ENCODE measurements at regions not wholly inside any gene's neighbourhood (a gene's known extent, or its start where the extent isn't known, plus 50 kb on each side); places are given as distances from the start of the nearest gene placed in this dataset.

GRCh38 chr11:123318623-123319022, 111.4 kb upstream of the GRAMD1B start:
- TF ChIP-seq CTCF (conservative IDR thresholded peaks at IDR 0.05; ENCODE audit: low read depth in 2 of 2) (no peak), STAT1 (IDR thresholded peaks at IDR 0.05; ENCODE audit: unreplicated experiment) (no peak), CREB1 (CRISPR knock-in tag; IDR thresholded peaks at IDR 0.05; ENCODE audit: low read depth) (no peak), POLR2AphosphoS5 (IDR thresholded peaks at IDR 0.05; ENCODE audit: low read depth) (no peak), JUNB (IDR thresholded peaks at IDR 0.05; ENCODE audit: unreplicated experiment) (no peak), EZH2 (IDR thresholded peaks at IDR 0.05; ENCODE audit: low read depth, unreplicated experiment) (no peak)
